ENCODE measurements at regions not wholly inside any gene's neighbourhood (a gene's known extent, or its start where the extent isn't known, plus 50 kb on each side); places are given as distances from the start of the nearest gene placed in this dataset.

DNA sequence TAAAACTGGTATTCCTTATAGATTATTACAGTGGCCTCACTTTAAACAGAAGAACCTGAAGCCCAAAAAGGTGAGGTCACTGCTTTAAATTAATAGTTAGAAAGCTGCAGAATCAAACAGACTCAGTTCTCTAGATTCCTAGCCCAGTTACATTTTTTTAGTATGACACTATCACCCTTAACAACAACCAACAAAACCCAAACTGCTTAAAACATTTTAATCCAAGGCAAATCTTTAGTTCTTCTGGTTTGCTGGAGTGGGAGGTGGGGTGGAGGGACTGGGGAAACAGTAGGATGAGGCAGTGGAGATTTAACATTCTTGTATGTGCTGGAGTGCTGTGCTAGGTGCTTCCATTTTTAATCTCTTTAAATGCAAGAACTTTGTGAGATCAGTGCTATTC lies 631.6 kb upstream of the KCNMB2 start:
- Mint-ChIP-seq H3K9me3 (ENCODE audit: unreplicated experiment) (peaks cover 18% of the 10 kb centered on the region), H3K36me3 (ENCODE audit: insufficient read depth, unreplicated experiment) (no peaks in the 10 kb centered on the region), H3K4me1 (ENCODE audit: low read depth, unreplicated experiment) (peaks cover 11% of the 10 kb centered on the region), H3K27ac (ENCODE audit: unreplicated experiment) (no peak overlapping the region), H3K4me3 (ENCODE audit: unreplicated experiment) (no peak overlapping the region), H3K27me3 (ENCODE audit: insufficient read depth, unreplicated experiment) (no peaks in the 10 kb centered on the region)
- TF ChIP-seq, protein P1, sequence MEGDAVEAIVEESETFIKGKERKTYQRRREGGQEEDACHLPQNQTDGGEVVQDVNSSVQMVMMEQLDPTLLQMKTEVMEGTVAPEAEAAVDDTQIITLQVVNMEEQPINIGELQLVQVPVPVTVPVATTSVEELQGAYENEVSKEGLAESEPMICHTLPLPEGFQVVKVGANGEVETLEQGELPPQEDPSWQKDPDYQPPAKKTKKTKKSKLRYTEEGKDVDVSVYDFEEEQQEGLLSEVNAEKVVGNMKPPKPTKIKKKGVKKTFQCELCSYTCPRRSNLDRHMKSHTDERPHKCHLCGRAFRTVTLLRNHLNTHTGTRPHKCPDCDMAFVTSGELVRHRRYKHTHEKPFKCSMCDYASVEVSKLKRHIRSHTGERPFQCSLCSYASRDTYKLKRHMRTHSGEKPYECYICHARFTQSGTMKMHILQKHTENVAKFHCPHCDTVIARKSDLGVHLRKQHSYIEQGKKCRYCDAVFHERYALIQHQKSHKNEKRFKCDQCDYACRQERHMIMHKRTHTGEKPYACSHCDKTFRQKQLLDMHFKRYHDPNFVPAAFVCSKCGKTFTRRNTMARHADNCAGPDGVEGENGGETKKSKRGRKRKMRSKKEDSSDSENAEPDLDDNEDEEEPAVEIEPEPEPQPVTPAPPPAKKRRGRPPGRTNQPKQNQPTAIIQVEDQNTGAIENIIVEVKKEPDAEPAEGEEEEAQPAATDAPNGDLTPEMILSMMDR (IDR thresholded peaks at IDR 0.05; ENCODE audit: insufficient read depth in 1 of 2, low read depth in 1 of 2, low read length in 1 of 2, severe bottlenecking in 1 of 2, unreplicated experiment in 1 of 2), result no peak
- Histone ChIP-seq H3K36me3 (ENCODE audit: control insufficient read depth, insufficient read depth, low read length) (no peaks in the 10 kb centered on the region), H3K4me3 (ENCODE audit: low read depth, low read length) (no peak overlapping the region), H3K4me1 (peaks cover 5% of the 10 kb centered on the region; the same call in 1 of the 2 replicates), H3K9me3 (no peaks in the 10 kb centered on the region), H3K27me3 (replicated peaks; ENCODE audit: control insufficient read depth, insufficient read depth, low read length) (no peaks in the 10 kb centered on the region)
- CTCF ChIA-PET, result no interaction called here
- intact Hi-C loops (cut with micrococcal nuclease; ENCODE audit: unreplicated experiment), result no loop called here
- POLR2A ChIA-PET, result no interaction called here
- no peak for DNase-seq
- no TSS peak for BruUV-seq (replicated peaks)

DNA sequence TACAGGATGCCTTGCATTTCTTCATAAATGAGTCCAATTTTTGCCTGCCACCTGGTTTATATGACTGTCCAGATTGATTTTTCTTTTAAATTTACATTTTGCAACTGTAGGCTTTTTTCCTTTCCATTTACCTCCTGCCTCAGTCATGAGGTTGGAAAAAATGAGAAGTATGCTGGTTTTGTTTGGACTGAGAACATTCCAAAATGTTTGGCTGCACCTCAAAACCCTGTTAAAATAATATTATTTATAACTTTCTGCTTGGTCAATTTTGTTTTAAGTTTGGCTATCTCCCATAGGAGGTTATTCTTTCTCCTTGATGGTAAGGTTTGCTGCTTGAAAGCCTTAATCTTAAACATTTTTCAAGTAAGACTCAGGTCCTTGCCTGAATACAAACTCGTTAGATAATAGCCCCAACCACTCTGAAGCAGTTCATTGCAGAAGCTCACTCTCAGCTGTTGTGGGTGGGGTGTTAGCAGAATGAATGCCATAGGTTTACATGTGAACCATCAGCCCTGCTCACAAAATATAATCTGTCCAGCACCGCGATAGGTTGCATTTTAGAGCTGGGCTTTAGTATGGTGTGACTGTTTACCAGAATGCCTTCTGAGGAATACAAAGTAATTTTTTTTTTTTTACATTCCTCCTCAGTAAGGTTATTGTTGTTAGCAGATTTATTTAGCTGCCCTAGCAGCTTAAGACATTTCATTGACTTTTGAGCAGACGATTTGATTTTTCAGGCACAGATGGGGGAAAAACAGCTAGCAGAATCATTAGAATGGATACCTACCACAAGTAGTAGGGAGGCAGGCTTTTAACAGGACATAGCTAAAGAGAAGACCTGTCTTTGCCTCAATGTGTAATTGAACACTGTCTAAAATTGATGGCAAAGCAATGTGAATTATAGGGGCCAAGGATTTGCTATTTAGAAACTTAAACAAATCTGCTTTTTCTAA lies 630.8 kb upstream of the KCNMB2 start:
- TF ChIP-seq, protein P1 (IDR thresholded peaks at IDR 0.05; ENCODE audit: insufficient read depth in 1 of 2, low read depth in 1 of 2, low read length in 1 of 2, severe bottlenecking in 1 of 2, unreplicated experiment in 1 of 2), result no peak
- no peak for DNase-seq
- Histone ChIP-seq H3K36me3 (ENCODE audit: control insufficient read depth, insufficient read depth, low read length) (no peaks in the 10 kb centered on the region), H3K4me1 (peaks cover 5% of the 10 kb centered on the region; the same call in 1 of the 2 replicates), H3K9me3 (no peaks in the 10 kb centered on the region), H3K27me3 (replicated peaks; ENCODE audit: control insufficient read depth, insufficient read depth, low read length) (no peaks in the 10 kb centered on the region), H3K4me3 (ENCODE audit: low read depth, low read length) (no peak overlapping the region)
- peaks cover 11% of the 10 kb centered on the region for H3K9me3 Mint-ChIP-seq (ENCODE audit: unreplicated experiment)
- no peaks in the 10 kb centered on the region for H3K36me3 Mint-ChIP-seq (ENCODE audit: insufficient read depth, unreplicated experiment)
- peaks cover 11% of the 10 kb centered on the region for H3K4me1 Mint-ChIP-seq (ENCODE audit: low read depth, unreplicated experiment)
- no peak overlapping the region for H3K27ac Mint-ChIP-seq (ENCODE audit: unreplicated experiment)
- ChIA-PET POLR2A (interaction anchor here (0.5 kb wide), 1 partner anchor 18 kb away, joined by 4 read pairs; no protein-coding TSS in a partner anchor), CTCF (no interaction called here)
- no TSS peak for BruUV-seq (replicated peaks)
- intact Hi-C loops (cut with micrococcal nuclease; ENCODE audit: unreplicated experiment), result no loop called here
- H3K27me3 Mint-ChIP-seq (ENCODE audit: insufficient read depth, unreplicated experiment), result no peaks in the 10 kb centered on the region
- H3K4me3 Mint-ChIP-seq (ENCODE audit: unreplicated experiment), result no peak overlapping the region

DNA sequence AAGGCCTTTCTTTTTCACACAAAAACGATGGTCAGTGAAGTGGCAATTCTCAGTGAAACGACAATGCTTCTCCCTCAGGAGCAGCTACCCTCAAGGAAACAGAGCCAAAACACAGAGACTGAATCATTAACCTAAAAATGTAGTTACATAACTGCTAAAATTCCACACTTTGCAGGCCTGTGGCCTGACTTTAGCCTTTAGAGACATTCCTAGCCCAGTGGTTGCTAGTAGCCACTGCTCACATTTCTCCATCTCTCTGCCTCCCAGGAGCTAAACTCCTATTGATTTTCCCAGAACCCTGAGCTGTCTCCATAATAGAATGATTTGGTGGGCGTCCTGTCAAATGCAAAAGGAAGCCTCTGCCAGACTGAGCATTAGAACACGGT lies 630.1 kb upstream of the KCNMB2 start:
- intact Hi-C loops (cut with micrococcal nuclease; ENCODE audit: unreplicated experiment), result no loop called here
- peaks cover 10% of the 10 kb centered on the region for H3K9me3 Mint-ChIP-seq (ENCODE audit: unreplicated experiment)
- DNase-seq, result peak in 1 of 2 experiments; percentile 25
- no peak overlapping the region for H3K4me3 Mint-ChIP-seq (ENCODE audit: unreplicated experiment)
- CTCF ChIA-PET, result no interaction called here
- Histone ChIP-seq H3K36me3 (ENCODE audit: control insufficient read depth, insufficient read depth, low read length) (no peaks in the 10 kb centered on the region), H3K27me3 (replicated peaks; ENCODE audit: control insufficient read depth, insufficient read depth, low read length) (no peaks in the 10 kb centered on the region), H3K9me3 (no peaks in the 10 kb centered on the region), H3K4me1 (peaks cover 5% of the 10 kb centered on the region; the same call in 1 of the 2 replicates), H3K4me3 (ENCODE audit: low read depth, low read length) (no peak overlapping the region)
- BruUV-seq (replicated peaks), result no TSS peak
- H3K27ac Mint-ChIP-seq (ENCODE audit: unreplicated experiment), result no peak overlapping the region
- TF ChIP-seq, protein P1 (IDR thresholded peaks at IDR 0.05; ENCODE audit: insufficient read depth in 1 of 2, low read depth in 1 of 2, low read length in 1 of 2, severe bottlenecking in 1 of 2, unreplicated experiment in 1 of 2), result peak in 1 of 2 experiments; percentile 1
- H3K36me3 Mint-ChIP-seq (ENCODE audit: insufficient read depth, unreplicated experiment), result no peaks in the 10 kb centered on the region
- no peaks in the 10 kb centered on the region for H3K27me3 Mint-ChIP-seq (ENCODE audit: insufficient read depth, unreplicated experiment)
- peaks cover 11% of the 10 kb centered on the region for H3K4me1 Mint-ChIP-seq (ENCODE audit: low read depth, unreplicated experiment)
- POLR2A ChIA-PET, result interaction anchor here (0.5 kb wide), 1 partner anchor 18 kb away, joined by 4 read pairs; no protein-coding TSS in a partner anchor

All from Caco-2 (cell line).